Hepatocyte (in vitro differentiated cells): ENCODE measurements at regions not wholly inside any gene's neighbourhood (a gene's known extent, or its start where the extent isn't known, plus 50 kb on each side); places are given as distances from the start of the nearest gene placed in this dataset.

Experiments used
- EZH2 ChIP-seq: fragments of 200-600 bp; sonication (generic); IDR thresholded peaks from 2 replicates; pipeline ENCODE4 v1.6.1; 2016; ENCODE audit warnings: antibody characterized with exemption, mild to moderate bottlenecking, borderline replicate concordance
- TF ChIP-seq, protein P1 (sequence below): fragments of 200-600 bp; sonication (generic); IDR thresholded peaks from 2 replicates; pipeline ENCODE4 v1.5.1; 2016; ENCODE audit warnings: antibody characterized with exemption, mild to moderate bottlenecking; ENCODE audit not compliant: poor library complexity

DNA sequence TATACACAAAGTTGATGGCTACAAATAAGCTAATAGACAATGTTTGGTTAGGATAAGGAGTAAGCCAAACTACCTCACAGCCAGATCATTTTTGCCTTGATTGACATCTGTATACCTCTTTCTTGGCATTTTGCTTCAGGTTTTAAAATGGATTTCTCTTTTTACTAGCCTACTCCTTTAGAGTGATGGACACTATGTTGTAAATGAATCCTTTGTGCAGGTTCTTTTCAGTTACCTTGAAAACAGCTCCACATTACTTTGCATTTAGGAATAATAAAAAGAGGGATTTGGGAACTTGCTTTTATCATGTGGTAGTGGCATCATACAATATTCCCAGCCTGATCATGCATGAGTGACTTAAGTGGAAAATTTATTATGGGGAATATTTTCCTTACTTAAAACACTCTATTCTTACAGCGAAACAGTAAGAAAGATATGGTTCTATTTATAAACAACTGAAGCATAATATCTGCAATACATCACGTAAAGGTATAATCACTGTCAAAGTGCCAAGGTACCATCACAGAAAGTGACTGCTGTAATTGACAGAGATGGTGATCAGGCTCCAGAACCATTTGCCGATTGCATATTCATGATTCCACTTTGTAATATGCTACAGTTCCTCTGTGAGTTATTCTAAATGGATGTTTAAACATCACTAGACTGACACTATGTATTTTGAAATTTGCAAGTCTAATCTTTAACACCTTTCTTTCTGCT, 327.0 kb downstream of the DMRTA1 start:
- TF ChIP-seq, protein P1, sequence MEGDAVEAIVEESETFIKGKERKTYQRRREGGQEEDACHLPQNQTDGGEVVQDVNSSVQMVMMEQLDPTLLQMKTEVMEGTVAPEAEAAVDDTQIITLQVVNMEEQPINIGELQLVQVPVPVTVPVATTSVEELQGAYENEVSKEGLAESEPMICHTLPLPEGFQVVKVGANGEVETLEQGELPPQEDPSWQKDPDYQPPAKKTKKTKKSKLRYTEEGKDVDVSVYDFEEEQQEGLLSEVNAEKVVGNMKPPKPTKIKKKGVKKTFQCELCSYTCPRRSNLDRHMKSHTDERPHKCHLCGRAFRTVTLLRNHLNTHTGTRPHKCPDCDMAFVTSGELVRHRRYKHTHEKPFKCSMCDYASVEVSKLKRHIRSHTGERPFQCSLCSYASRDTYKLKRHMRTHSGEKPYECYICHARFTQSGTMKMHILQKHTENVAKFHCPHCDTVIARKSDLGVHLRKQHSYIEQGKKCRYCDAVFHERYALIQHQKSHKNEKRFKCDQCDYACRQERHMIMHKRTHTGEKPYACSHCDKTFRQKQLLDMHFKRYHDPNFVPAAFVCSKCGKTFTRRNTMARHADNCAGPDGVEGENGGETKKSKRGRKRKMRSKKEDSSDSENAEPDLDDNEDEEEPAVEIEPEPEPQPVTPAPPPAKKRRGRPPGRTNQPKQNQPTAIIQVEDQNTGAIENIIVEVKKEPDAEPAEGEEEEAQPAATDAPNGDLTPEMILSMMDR: no peak
- no peak for TF ChIP-seq EZH2
